PC-9 (cell line): ENCODE measurements at regions not wholly inside any gene's neighbourhood (a gene's known extent, or its start where the extent isn't known, plus 50 kb on each side); places are given as distances from the start of the nearest gene placed in this dataset.

ENCODE experiments used
- BruUV-seq: library from RNA; stranded (reverse); fragments of 400-500 nt; replicated peaks from 2 replicates; lab custom pipeline; 2021; lab: Mats Ljungman, UMichigan
- CTCF ChIA-PET: fragments of 300-600 bp; sonication (Branson Sonifier 250); formaldehyde crosslinking; loops from one replicate; lab custom pipeline; 2022; ENCODE audit warnings: antibody characterized with exemption; lab: Charles Lee
- POLR2A ChIA-PET: fragments of 300-600 bp; sonication (Branson Sonifier 250); formaldehyde crosslinking; loops from one replicate; lab custom pipeline; 2022; ENCODE audit warnings: antibody characterized with exemption; ENCODE audit not compliant: unreplicated experiment; lab: Charles Lee
- DNase-seq, 2 experiments: peaks; one replicate each; pipeline versions ENCODE4 v3.0.0 to v3.0.0-alpha.2; 2015 to 2022; ENCODE audit warnings: mixed read lengths in 1 of 2
- H2AFZ ChIP-seq: fragments of 200-600 bp; sonication (generic); 2 replicates; pipeline ENCODE4 v1.8.1; 2017; ENCODE audit warnings: antibody characterized with exemption
- H3F3A ChIP-seq: fragments of 200-600 bp; sonication (generic); 2 replicates; pipeline ENCODE4 v1.8.1; 2017; ENCODE audit warnings: antibody characterized with exemption, mild to moderate bottlenecking, low read depth; ENCODE audit not compliant: insufficient read depth
- H3K27ac ChIP-seq: fragments of 200-600 bp; sonication (generic); 2 replicates; pipeline ENCODE4 v1.6.1; 2016; ENCODE audit warnings: mixed run types
- H3K27me3 ChIP-seq: fragments of 200-600 bp; sonication (generic); 2 replicates; pipeline ENCODE4 v1.6.1; 2016; ENCODE audit warnings: low read depth, mixed run types; ENCODE audit not compliant: insufficient read depth
- H3K36me3 ChIP-seq: fragments of 200-600 bp; sonication (generic); 2 replicates; pipeline ENCODE4 v1.6.1; 2016; ENCODE audit warnings: low read depth, mixed run types
- H3K4me1 ChIP-seq: fragments of 200-600 bp; sonication (generic); replicated peaks from 2 replicates; pipeline ENCODE4 v1.6.1; 2016; ENCODE audit warnings: mixed run types; ENCODE audit not compliant: insufficient read depth
- H3K4me2 ChIP-seq: fragments of 200-600 bp; sonication (generic); 2 replicates; pipeline ENCODE4 v1.6.1; 2017; ENCODE audit warnings: mixed run types
- H3K4me3 ChIP-seq: fragments of 200-600 bp; sonication (generic); 2 replicates; pipeline ENCODE4 v1.6.1; 2016; ENCODE audit warnings: mixed run types
- H3K79me2 ChIP-seq: fragments of 200-600 bp; sonication (generic); 2 replicates; pipeline ENCODE4 v1.6.1; 2017; ENCODE audit warnings: low read depth, mixed run types
- H3K9me2 ChIP-seq: fragments of 200-600 bp; sonication (generic); 2 replicates; pipeline ENCODE4 v1.8.1; 2017; ENCODE audit warnings: mild to moderate bottlenecking; ENCODE audit not compliant: insufficient read depth
- H3K9me3 ChIP-seq: fragments of 200-600 bp; sonication (generic); 2 replicates; pipeline ENCODE4 v1.8.1; 2016; ENCODE audit warnings: low read depth; ENCODE audit not compliant: insufficient read depth
- H4K20me1 ChIP-seq: fragments of 200-600 bp; sonication (generic); 2 replicates; pipeline ENCODE4 v1.8.1; 2017; ENCODE audit not compliant: insufficient read depth
- CTCF ChIP-seq: fragments of 200-600 bp; sonication (generic); conservative IDR thresholded peaks from 2 replicates; pipeline ENCODE4 v1.6.1; 2017; ENCODE audit warnings: mixed run types, antibody characterized with exemption, mild to moderate bottlenecking, moderate library complexity
- EZH2 ChIP-seq: fragments of 200-600 bp; sonication (generic); IDR thresholded peaks from 2 replicates; pipeline ENCODE4 v1.8.0; 2017; ENCODE audit warnings: antibody characterized with exemption, low read depth
- intact Hi-C: fragments of 100-400 bp; cut with micrococcal nuclease; formaldehyde crosslinking; loops from one replicate; pipeline ENCODE4 v1.10.0; 2022; ENCODE audit not compliant: unreplicated experiment

GRCh38 chr5:57103317-57103907 is 70.4 kb upstream of the GPBP1 start:
- H3K27ac ChIP-seq = no peak overlapping the region
- intact Hi-C loops = no loop called here
- no peaks in the 10 kb centered on the region for H3K4me1 ChIP-seq
- no peaks in the 10 kb centered on the region for H4K20me1 ChIP-seq
- TF ChIP-seq CTCF = no peak
- no peak for TF ChIP-seq EZH2
- no peak for DNase-seq
- no TSS peak for BruUV-seq
- no peak overlapping the region for H3K4me3 ChIP-seq
- peaks cover under 1% of the 10 kb centered on the region; the same call in 1 of the 2 replicates for H3K9me3 ChIP-seq
- H3K27me3 ChIP-seq = no peaks in the 10 kb centered on the region
- H2AFZ ChIP-seq = no peak overlapping the region
- CTCF ChIA-PET = no interaction called here
- no peak overlapping the region for H3K4me2 ChIP-seq
- no peaks in the 10 kb centered on the region for H3K79me2 ChIP-seq
- no peaks in the 10 kb centered on the region for H3K36me3 ChIP-seq
- POLR2A ChIA-PET = no interaction called here
- no peaks in the 10 kb centered on the region for H3F3A ChIP-seq
- H3K9me2 ChIP-seq = no peaks in the 10 kb centered on the region

- Histone ChIP-seq H3K79me2 (no peaks in the 10 kb centered on the region), H3K27ac (no peak overlapping the region), H3K9me2 (no peaks in the 10 kb centered on the region), H3K4me2 (no peak overlapping the region), H3K9me3 (no peaks in the 10 kb centered on the region), H3F3A (no peaks in the 10 kb centered on the region), H3K4me3 (no peak overlapping the region), H3K27me3 (no peaks in the 10 kb centered on the region), H2AFZ (no peak overlapping the region), H3K4me1 (no peaks in the 10 kb centered on the region), H3K36me3 (no peaks in the 10 kb centered on the region), H4K20me1 (no peaks in the 10 kb centered on the region)
- no TSS peak for BruUV-seq
- ChIA-PET CTCF (no interaction called here), POLR2A (no interaction called here)
- intact Hi-C loops = no loop called here
- no peak for TF ChIP-seq CTCF
- no peak for TF ChIP-seq EZH2
- DNase-seq = no peak
Measured at GRCh38 chr5:57106661-57107060, 67.2 kb upstream of the GPBP1 start.

GRCh38 chr5:57111993-57112392 is 61.9 kb upstream of the GPBP1 start:
- BruUV-seq = no TSS peak
- Histone ChIP-seq H3K79me2 (no peaks in the 10 kb centered on the region), H3K4me2 (no peak overlapping the region), H3K36me3 (no peaks in the 10 kb centered on the region), H3K9me2 (no peaks in the 10 kb centered on the region), H3K27ac (no peak overlapping the region), H2AFZ (no peak overlapping the region), H4K20me1 (no peaks in the 10 kb centered on the region), H3K9me3 (no peaks in the 10 kb centered on the region), H3K4me3 (no peak overlapping the region), H3K4me1 (no peaks in the 10 kb centered on the region), H3K27me3 (no peaks in the 10 kb centered on the region), H3F3A (no peaks in the 10 kb centered on the region)
- ChIA-PET POLR2A (no interaction called here), CTCF (no interaction called here)
- TF ChIP-seq EZH2 (no peak), CTCF (no peak)
- intact Hi-C loops = no loop called here
- DNase-seq = no peak
